Neuronal stem cell (in vitro differentiated cells): ENCODE measurements at regions not wholly inside any gene's neighbourhood (a gene's known extent, or its start where the extent isn't known, plus 50 kb on each side); places are given as distances from the start of the nearest gene placed in this dataset.
A peak's percentile ranks its signal among the peaks of the same experiment; 100 is the strongest.

ENCODE experiments used
- DNase-seq: peaks from one replicate; pipeline ENCODE4 v3.0.0-alpha.2; 2013; ENCODE audit warnings: low spot score
- H2AFZ ChIP-seq: one replicate; pipeline ENCODE4 v1.6.1; 2013; ENCODE audit warnings: mild to moderate bottlenecking, low read length, inconsistent platforms
- H2AK5ac ChIP-seq: 2 replicates; pipeline ENCODE4 v1.6.1; 2013; ENCODE audit warnings: low read depth, mild to moderate bottlenecking, inconsistent platforms, low read length, moderate library complexity, mixed read lengths
- H2BK120ac ChIP-seq: 2 replicates; pipeline ENCODE4 v1.6.1; 2013; ENCODE audit warnings: low read depth, mild to moderate bottlenecking, inconsistent platforms, low read length, moderate library complexity, mixed read lengths
- H2BK12ac ChIP-seq: one replicate; pipeline ENCODE4 v1.6.1; 2013; ENCODE audit warnings: low read length, inconsistent platforms
- H2BK15ac ChIP-seq: 2 replicates; pipeline ENCODE4 v1.6.1; 2013; ENCODE audit warnings: mild to moderate bottlenecking, low read length, inconsistent platforms, mixed read lengths
- H2BK5ac ChIP-seq: one replicate; pipeline ENCODE4 v1.6.1; 2013; ENCODE audit warnings: inconsistent platforms, mild to moderate bottlenecking, low read length, moderate library complexity
- H3K14ac ChIP-seq: one replicate; pipeline ENCODE4 v1.6.1; 2013; ENCODE audit warnings: low read length, inconsistent platforms
- H3K18ac ChIP-seq: 2 replicates; pipeline ENCODE4 v1.6.1; 2013; ENCODE audit warnings: low read length, inconsistent platforms
- H3K23ac ChIP-seq: 2 replicates; pipeline ENCODE4 v1.6.1; 2013; ENCODE audit warnings: low read depth, mild to moderate bottlenecking, mixed read lengths, low read length, inconsistent platforms; ENCODE audit not compliant: poor library complexity
- H3K27ac ChIP-seq: replicated peaks from 3 replicates; pipeline ENCODE4 v1.5.1; 2013; ENCODE audit warnings: low read length, inconsistent platforms
- H3K27me3 ChIP-seq, 3 experiments: 2 replicates each; pipeline ENCODE4 v1.6.1; 2013; ENCODE audit warnings: low read length in 3 of 3, mild to moderate bottlenecking in 2 of 3, inconsistent platforms in 1 of 3, low read depth in 1 of 3, mixed read lengths in 1 of 3, moderate library complexity in 1 of 3; ENCODE audit not compliant: control insufficient read depth in 3 of 3, insufficient read depth in 3 of 3
- H3K36me3 ChIP-seq, 2 donors: replicated peaks in 1 of 2; 2 replicates each; pipeline ENCODE4 v1.6.1; 2013; ENCODE audit warnings: low read length in 2 of 2; ENCODE audit not compliant: control insufficient read depth in 2 of 2, insufficient read depth in 2 of 2
- H3K4ac ChIP-seq: 2 replicates; pipeline ENCODE4 v1.6.1; 2013; ENCODE audit warnings: inconsistent platforms, mild to moderate bottlenecking, low read length, moderate library complexity
- H3K4me1 ChIP-seq, 2 donors: 1 replicate in 1 of 2; 2 replicates in 1 of 2; pipeline ENCODE4 v1.6.1; 2013; ENCODE audit warnings: low read length in 2 of 2, low read depth in 1 of 2; ENCODE audit not compliant: control insufficient read depth in 2 of 2, insufficient read depth in 1 of 2
- H3K4me2 ChIP-seq: one replicate; pipeline ENCODE4 v1.6.1; 2013; ENCODE audit warnings: mild to moderate bottlenecking, low read length, inconsistent platforms; ENCODE audit not compliant: insufficient read depth, poor library complexity, severe bottlenecking
- H3K4me3 ChIP-seq, 2 donors: 2 replicates each; pipeline ENCODE4 v1.5.1; 2013; ENCODE audit warnings: low read length in 2 of 2, mild to moderate bottlenecking in 2 of 2, inconsistent platforms in 1 of 2, moderate library complexity in 1 of 2
- H3K79me1 ChIP-seq: one replicate; pipeline ENCODE4 v1.6.1; 2013; ENCODE audit warnings: low read depth, mild to moderate bottlenecking, inconsistent platforms, low read length, moderate library complexity
- H3K9ac ChIP-seq: one replicate; pipeline ENCODE4 v1.6.1; 2013; ENCODE audit warnings: mild to moderate bottlenecking, low read depth, low read length, inconsistent platforms; ENCODE audit not compliant: poor library complexity
- H3K9me3 ChIP-seq, 2 donors: replicated peaks in 1 of 2; 2 replicates each; pipeline versions ENCODE3 to v1.6.1; 2013; ENCODE audit warnings: low read length in 2 of 2, mild to moderate bottlenecking in 2 of 2, inconsistent platforms in 1 of 2, low read depth in 1 of 2, mixed read lengths in 1 of 2, moderate library complexity in 1 of 2; ENCODE audit not compliant: control insufficient read depth in 2 of 2, insufficient read depth in 1 of 2
- H4K8ac ChIP-seq: one replicate; pipeline ENCODE4 v1.6.1; 2013; ENCODE audit warnings: low read depth, mild to moderate bottlenecking, inconsistent platforms, low read length, moderate library complexity
- H4K91ac ChIP-seq: one replicate; pipeline ENCODE4 v1.6.1; 2013; ENCODE audit warnings: low read length, low read depth, mild to moderate bottlenecking, inconsistent platforms; ENCODE audit not compliant: poor library complexity
- WGBS, 2 donors: extraction: QIAGEN DNeasy Blood & Tissue Kit; methylation state at CpG; one replicate each; pipeline ENCODE4 v1.1.7; 2013; ENCODE audit warnings: missing lambda C conversion rate in 2 of 2, mixed read lengths in 1 of 2; ENCODE audit not compliant: insufficient read length in 2 of 2, insufficient replicate concordance in 1 of 2; ENCODE audit errors: extremely low coverage in 2 of 2; 5-methylcytosine and 5-hydroxymethylcytosine counted together

DNA sequence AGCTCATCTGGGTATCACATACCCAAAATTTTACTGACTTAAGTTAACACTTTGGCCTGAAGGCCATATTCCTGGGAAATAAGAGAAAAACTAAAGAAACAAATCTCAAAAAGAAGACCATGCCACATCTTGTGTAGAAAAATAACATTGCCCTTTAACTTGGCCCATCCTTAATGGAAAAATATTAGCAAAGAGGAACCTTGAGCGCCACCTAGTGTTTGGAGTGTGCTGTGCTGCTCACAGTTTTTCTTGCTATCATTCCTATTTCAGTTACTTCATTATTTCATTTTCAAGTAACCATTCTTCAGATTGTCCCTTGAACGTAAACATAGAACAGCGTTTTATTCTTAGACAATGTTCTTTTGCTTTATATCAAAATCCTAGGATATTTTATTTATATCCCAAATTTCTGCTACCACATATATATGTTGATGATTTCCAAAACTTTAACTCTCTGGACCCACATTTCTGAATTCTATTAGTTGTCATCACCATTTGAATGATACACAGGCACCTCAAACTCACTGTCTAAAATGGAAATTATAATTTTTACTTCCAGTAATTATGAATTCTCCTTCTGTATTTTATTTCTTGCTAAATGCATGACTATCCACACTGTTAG lies 999.0 kb upstream of the ADGRL3 start:
- Histone ChIP-seq H3K36me3 (no peaks in the 10 kb centered on the region), H4K91ac (no peak overlapping the region), H3K79me1 (no peaks in the 10 kb centered on the region), H3K14ac (no peak overlapping the region), H2BK120ac (no peak overlapping the region), H3K4me3 (no peak overlapping the region), H3K23ac (no peak overlapping the region), H3K27ac (no peak overlapping the region), H3K4me2 (no peak overlapping the region), H2AFZ (no peak overlapping the region), H3K9ac (no peak overlapping the region), H3K9me3 (no peaks in the 10 kb centered on the region), H2BK15ac (no peak overlapping the region), H4K8ac (no peak overlapping the region), H3K18ac (no peak overlapping the region), H3K4ac (no peak overlapping the region), H2BK12ac (no peak overlapping the region), H2AK5ac (no peak overlapping the region), H2BK5ac (no peak overlapping the region), H3K4me1 (no peaks in the 10 kb centered on the region), H3K27me3 (no peaks in the 10 kb centered on the region)
- peak; percentile 54 for DNase-seq
- no CpG with 5 or more reads among the region's 3 CpGs for WGBS, 2 donors

DNA sequence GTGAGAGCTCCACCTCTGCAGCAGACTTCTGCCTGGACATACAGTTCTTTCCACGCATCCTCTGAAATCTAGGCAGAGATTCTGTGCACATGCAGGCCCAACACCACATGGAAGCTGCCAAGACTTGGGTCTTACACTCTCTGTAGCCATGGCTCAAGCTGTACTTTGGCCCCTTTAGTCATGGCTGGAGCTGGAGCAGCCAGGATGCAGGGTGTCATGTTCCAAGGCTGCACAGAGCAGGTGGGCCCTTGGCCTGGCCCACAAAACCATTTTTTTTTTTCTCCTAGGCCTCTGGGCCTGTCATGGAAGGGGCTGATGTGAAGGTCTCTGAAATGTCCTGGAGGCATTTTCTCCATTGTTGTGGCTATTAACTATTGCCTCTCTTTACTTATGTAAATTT lies 990.5 kb upstream of the ADGRL3 start:
- Histone ChIP-seq H3K9me3 (peaks cover 0 to 3% of the 10 kb centered on the region in 2 donors), H3K79me1 (no peaks in the 10 kb centered on the region), H3K36me3 (no peaks in the 10 kb centered on the region), H2AFZ (no peak overlapping the region), H2BK5ac (no peak overlapping the region), H2BK120ac (no peak overlapping the region), H3K4me1 (no peaks in the 10 kb centered on the region), H3K14ac (no peak overlapping the region), H3K23ac (no peak overlapping the region), H3K18ac (no peak overlapping the region), H3K4me3 (peak overlapping the region in 1 of 2 donors; percentile 65), H3K27ac (no peak overlapping the region), H2AK5ac (no peak overlapping the region), H3K9ac (no peak overlapping the region), H2BK12ac (no peak overlapping the region), H4K8ac (no peak overlapping the region), H2BK15ac (no peak overlapping the region), H4K91ac (peak overlapping the region; percentile 53), H3K27me3 (no peaks in the 10 kb centered on the region), H3K4ac (no peak overlapping the region), H3K4me2 (no peak overlapping the region)
- no peak for DNase-seq
- WGBS, 2 donors: no CpG with 5 or more reads among the region's 1 CpG

DNA sequence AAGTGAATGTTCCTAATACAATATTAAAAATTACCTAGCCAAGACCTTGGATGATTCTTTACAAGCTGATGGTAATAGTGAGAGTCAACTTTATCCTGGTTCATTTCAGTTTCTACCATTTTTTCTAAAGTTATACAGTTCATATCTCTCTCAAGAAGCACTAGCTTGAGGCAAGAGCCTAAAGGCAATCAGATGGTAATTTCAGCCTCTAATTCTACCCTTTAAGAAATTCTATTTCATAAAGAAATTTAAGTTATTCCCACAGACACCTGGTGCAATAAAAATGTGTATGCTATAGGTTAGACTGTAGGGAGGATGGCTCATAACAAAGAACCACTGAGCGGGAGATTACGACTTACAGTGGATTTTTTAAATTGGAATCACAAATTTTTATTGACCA lies 984.2 kb upstream of the ADGRL3 start:
- no peak overlapping the region for H3K14ac ChIP-seq
- H2BK120ac ChIP-seq: no peak overlapping the region
- H3K9me3 ChIP-seq: no peaks in the 10 kb centered on the region
- H3K9ac ChIP-seq: no peak overlapping the region
- H3K79me1 ChIP-seq: no peaks in the 10 kb centered on the region
- no peak overlapping the region for H2BK15ac ChIP-seq
- no peaks in the 10 kb centered on the region for H3K4me1 ChIP-seq
- DNase-seq: no peak
- H3K18ac ChIP-seq: no peak overlapping the region
- no peaks in the 10 kb centered on the region for H3K27me3 ChIP-seq
- H3K4me2 ChIP-seq: no peak overlapping the region
- H3K23ac ChIP-seq: no peak overlapping the region
- H2BK5ac ChIP-seq: no peak overlapping the region
- H3K27ac ChIP-seq: no peak overlapping the region
- no peak overlapping the region for H4K91ac ChIP-seq
- H3K4ac ChIP-seq: no peak overlapping the region
- no peak overlapping the region for H2BK12ac ChIP-seq
- H2AFZ ChIP-seq: no peak overlapping the region
- no peak overlapping the region for H4K8ac ChIP-seq
- H2AK5ac ChIP-seq: no peak overlapping the region
- H3K4me3 ChIP-seq: no peak overlapping the region
- WGBS, 2 donors: no CpG with 5 or more reads among the region's 2 CpGs
- no peaks in the 10 kb centered on the region for H3K36me3 ChIP-seq

- no peak overlapping the region for H3K4me2 ChIP-seq
- H2BK120ac ChIP-seq: no peak overlapping the region
- H3K4ac ChIP-seq: no peak overlapping the region
- no peak overlapping the region for H3K14ac ChIP-seq
- H3K9ac ChIP-seq: no peak overlapping the region
- no peaks in the 10 kb centered on the region for H3K79me1 ChIP-seq
- H3K27me3 ChIP-seq: no peaks in the 10 kb centered on the region
- no peak overlapping the region for H3K18ac ChIP-seq
- H2BK12ac ChIP-seq: no peak overlapping the region
- no peaks in the 10 kb centered on the region for H3K4me1 ChIP-seq
- H3K23ac ChIP-seq: no peak overlapping the region
- no peaks in the 10 kb centered on the region for H3K36me3 ChIP-seq
- no peak overlapping the region for H3K4me3 ChIP-seq
- DNase-seq: no peak
- no peak overlapping the region for H4K8ac ChIP-seq
- no peak overlapping the region for H2BK15ac ChIP-seq
- WGBS, 2 donors: no CpG with 5 or more reads among the region's 1 CpG
- H4K91ac ChIP-seq: no peak overlapping the region
- H3K27ac ChIP-seq: no peak overlapping the region
- no peak overlapping the region for H2AK5ac ChIP-seq
- no peaks in the 10 kb centered on the region for H3K9me3 ChIP-seq
- H2BK5ac ChIP-seq: no peak overlapping the region
- no peak overlapping the region for H2AFZ ChIP-seq
These were observed 983.4 kb upstream of the ADGRL3 start for GRCh38 chr4:60216752-60217151.
